ENCODE measurements at regions not wholly inside any gene's neighbourhood (a gene's known extent, or its start where the extent isn't known, plus 50 kb on each side); places are given as distances from the start of the nearest gene placed in this dataset.

- Histone ChIP-seq H2AFZ (ENCODE audit: low read length) (no peak overlapping the region), H3K9me2 (replicated peaks; ENCODE audit: low read length) (no peaks in the 10 kb centered on the region), H3K9ac (ENCODE audit: low read length) (no peak overlapping the region), H4K20me1 (ENCODE audit: low read length) (no peaks in the 10 kb centered on the region), H3K79me2 (ENCODE audit: low read length) (no peaks in the 10 kb centered on the region), H3F3A (ENCODE audit: low read length, unreplicated experiment) (no peaks in the 10 kb centered on the region), H3K36me3 (ENCODE audit: low read depth, low read length) (no peaks in the 10 kb centered on the region), H3K27ac (ENCODE audit: low read length) (no peak overlapping the region), H3K27me3 (ENCODE audit: low read length) (no peaks in the 10 kb centered on the region), H3K4me2 (ENCODE audit: low read length) (no peak overlapping the region), H3K4me1 (ENCODE audit: insufficient read depth, low read length) (no peaks in the 10 kb centered on the region), H3K9me3 (ENCODE audit: low read length) (no peaks in the 10 kb centered on the region), H3K4me3 (ENCODE audit: low read length) (no peak overlapping the region)
- ATAC-seq (no peak), DNase-seq (no peak)
- CTCF ChIA-PET, result no interaction called here
- TF ChIP-seq EZH2phosphoT487 (IDR thresholded peaks at IDR 0.05; ENCODE audit: borderline replicate concordance, low read length) (no peak), EZH2 (IDR thresholded peaks at IDR 0.05; ENCODE audit: low read length, unreplicated experiment) (no peak)
- TF ChIP-seq, protein P1, sequence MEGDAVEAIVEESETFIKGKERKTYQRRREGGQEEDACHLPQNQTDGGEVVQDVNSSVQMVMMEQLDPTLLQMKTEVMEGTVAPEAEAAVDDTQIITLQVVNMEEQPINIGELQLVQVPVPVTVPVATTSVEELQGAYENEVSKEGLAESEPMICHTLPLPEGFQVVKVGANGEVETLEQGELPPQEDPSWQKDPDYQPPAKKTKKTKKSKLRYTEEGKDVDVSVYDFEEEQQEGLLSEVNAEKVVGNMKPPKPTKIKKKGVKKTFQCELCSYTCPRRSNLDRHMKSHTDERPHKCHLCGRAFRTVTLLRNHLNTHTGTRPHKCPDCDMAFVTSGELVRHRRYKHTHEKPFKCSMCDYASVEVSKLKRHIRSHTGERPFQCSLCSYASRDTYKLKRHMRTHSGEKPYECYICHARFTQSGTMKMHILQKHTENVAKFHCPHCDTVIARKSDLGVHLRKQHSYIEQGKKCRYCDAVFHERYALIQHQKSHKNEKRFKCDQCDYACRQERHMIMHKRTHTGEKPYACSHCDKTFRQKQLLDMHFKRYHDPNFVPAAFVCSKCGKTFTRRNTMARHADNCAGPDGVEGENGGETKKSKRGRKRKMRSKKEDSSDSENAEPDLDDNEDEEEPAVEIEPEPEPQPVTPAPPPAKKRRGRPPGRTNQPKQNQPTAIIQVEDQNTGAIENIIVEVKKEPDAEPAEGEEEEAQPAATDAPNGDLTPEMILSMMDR (conservative IDR thresholded peaks at IDR 0.05; ENCODE audit: low read depth, low read length), result no peak
- intact Hi-C loops (cut with micrococcal nuclease), result no loop called here
- POLR2A ChIA-PET (ENCODE audit: unreplicated experiment), result no interaction called here
- BruUV-seq (replicated peaks), result no TSS peak
Observed at GRCh38 chr2:155643056-155643775, 689.3 kb downstream of the NR4A2 start.

GRCh38 chr2:155633887-155634570 lies 698.5 kb downstream of the NR4A2 start:
- Histone ChIP-seq H3K9ac (ENCODE audit: low read length) (no peak overlapping the region), H2AFZ (ENCODE audit: low read length) (no peak overlapping the region), H3F3A (ENCODE audit: low read length, unreplicated experiment) (no peaks in the 10 kb centered on the region), H3K4me3 (ENCODE audit: low read length) (no peak overlapping the region), H3K79me2 (ENCODE audit: low read length) (no peaks in the 10 kb centered on the region), H3K36me3 (ENCODE audit: low read depth, low read length) (no peaks in the 10 kb centered on the region), H3K27me3 (ENCODE audit: low read length) (no peaks in the 10 kb centered on the region), H3K4me1 (ENCODE audit: insufficient read depth, low read length) (no peaks in the 10 kb centered on the region), H3K27ac (ENCODE audit: low read length) (no peak overlapping the region), H3K9me3 (ENCODE audit: low read length) (no peaks in the 10 kb centered on the region), H3K9me2 (replicated peaks; ENCODE audit: low read length) (no peaks in the 10 kb centered on the region), H4K20me1 (ENCODE audit: low read length) (no peaks in the 10 kb centered on the region), H3K4me2 (ENCODE audit: low read length) (no peak overlapping the region)
- DNase-seq, result peak; percentile 26
- intact Hi-C loops (cut with micrococcal nuclease), result no loop called here
- CTCF ChIA-PET, result no interaction called here
- ATAC-seq, result peak; percentile 62
- TF ChIP-seq EZH2 (IDR thresholded peaks at IDR 0.05; ENCODE audit: low read length, unreplicated experiment), result no peak
- TF ChIP-seq EZH2phosphoT487 (IDR thresholded peaks at IDR 0.05; ENCODE audit: borderline replicate concordance, low read length), result no peak
- TF ChIP-seq, protein P1 (conservative IDR thresholded peaks at IDR 0.05; ENCODE audit: low read depth, low read length), result no peak
- BruUV-seq (replicated peaks), result no TSS peak
- POLR2A ChIA-PET (ENCODE audit: unreplicated experiment), result interaction anchor here (0.7 kb wide), 1 partner anchor 33 kb away, joined by 4 read pairs; no protein-coding TSS in a partner anchor
